Gastrocnemius medialis (tissue), 4 donors: ENCODE measurements at regions not wholly inside any gene's neighbourhood (a gene's known extent, or its start where the extent isn't known, plus 50 kb on each side); places are given as distances from the start of the nearest gene placed in this dataset.
"Not testable (repeated sequence)": the region's sequence is repeated elsewhere in the genome, so short reads cannot be mapped to it uniquely, and the experiment has no call there.

Experiments used
- ATAC-seq, 2 donors: fragments of 150-250 bp; one replicate each; pipeline ENCODE4 v1.9.1; 2016
- DNase-seq, 2 donors: peaks; one replicate each; pipeline ENCODE4 v3.0.0-alpha.2; 2019
- H3K27ac ChIP-seq, 4 donors: fragments of 200-600 bp; sonication (generic); 1 replicate in 1 of 4; 2 replicates in 3 of 4; pipeline ENCODE4 v1.5.1; 2016 to 2018; ENCODE audit warnings: mild to moderate bottlenecking in 2 of 4, moderate library complexity in 1 of 4
- H3K27me3 ChIP-seq, 3 donors: fragments of 200-600 bp; sonication (generic) in 2 of 3; 1 replicate in 1 of 3; 2 replicates in 2 of 3; pipeline versions ENCODE4 v1.5.1 to v1.6.0; 2016 to 2019; ENCODE audit warnings: mild to moderate bottlenecking in 1 of 3, moderate library complexity in 1 of 3
- H3K36me3 ChIP-seq, 2 donors: fragments of 200-600 bp; sonication (generic) in 1 of 2; one replicate each; pipeline ENCODE4 v1.5.1; 2017 to 2018
- H3K4me1 ChIP-seq, 2 donors: fragments of 200-600 bp; sonication (generic) in 1 of 2; one replicate each; pipeline ENCODE4 v1.5.1; 2016 to 2017; ENCODE audit warnings: mild to moderate bottlenecking in 2 of 2
- H3K4me3 ChIP-seq, 4 donors: fragments of 200-600 bp; sonication (generic) in 3 of 4; 1 replicate in 1 of 4; 2 replicates in 3 of 4; pipeline ENCODE4 v1.5.1; 2016 to 2019; ENCODE audit warnings: mild to moderate bottlenecking in 2 of 4
- H3K9me3 ChIP-seq, 3 donors: fragments of 200-600 bp; sonication (generic) in 2 of 3; 1 replicate in 1 of 3; 2 replicates in 2 of 3; pipeline ENCODE4 v1.5.1; 2016 to 2019
- CTCF ChIP-seq, 5 experiments: fragments of 450-650 bp in 3 of 5; fragments of 200-600 bp in 2 of 5; sonication (generic) in 2 of 5; IDR thresholded peaks in 4 of 5; conservative IDR thresholded peaks in 1 of 5; 1 replicate in 4 of 5; 2 replicates in 1 of 5; pipeline ENCODE4 v1.5.1; 2016 to 2019; ENCODE audit warnings: antibody characterized with exemption in 5 of 5, mild to moderate bottlenecking in 3 of 5, moderate library complexity in 3 of 5
- POLR2A ChIP-seq, 2 donors: fragments of 450-650 bp; IDR thresholded peaks; one replicate each; pipeline ENCODE4 v1.6.1; 2017; ENCODE audit warnings: antibody characterized with exemption in 2 of 2, mild to moderate bottlenecking in 2 of 2, moderate library complexity in 2 of 2
- in situ Hi-C, 4 donors: fragments of 200-750 bp; cut with MboI; loops; one replicate each; pipeline versions ENCODE4 v1.15.0 to v1.8.0; 2017; ENCODE audit warnings: low sequenced_read_pairs in 4 of 4
- intact Hi-C: fragments of 100-400 bp; cut with DNase I; formaldehyde crosslinking; loops from one replicate; pipeline ENCODE4 v1.15.1; 2023; ENCODE audit warnings: low total_unique reads

GRCh38 chr2:57696016-57696415 is 350.6 kb upstream of the VRK2 start:
- no peaks in the 10 kb centered on the region for H3K27me3 ChIP-seq
- no peaks in the 10 kb centered on the region for H3K36me3 ChIP-seq
- TF ChIP-seq POLR2A (IDR thresholded peaks at IDR 0.05) (no peak), CTCF (IDR thresholded peaks at IDR 0.05 in 4 of 5, conservative IDR thresholded peaks at IDR 0.05 in 1 of 5) (no peak)
- no peak overlapping the region for H3K4me3 ChIP-seq
- no peak overlapping the region for H3K27ac ChIP-seq
- no peak for DNase-seq
- no peak for ATAC-seq
- no peaks in the 10 kb centered on the region for H3K9me3 ChIP-seq
- in situ Hi-C loops (no loop called here), intact Hi-C loops (no loop called here)
- peaks cover 4 to 9% of the 10 kb centered on the region in 2 donors for H3K4me1 ChIP-seq

GRCh38 chr2:57698392-57698791 is 348.2 kb upstream of the VRK2 start:
- no peaks in the 10 kb centered on the region for H3K36me3 ChIP-seq
- no peak overlapping the region for H3K4me3 ChIP-seq
- in situ Hi-C loops (no loop called here), intact Hi-C loops (no loop called here)
- H3K27ac ChIP-seq = no peak overlapping the region
- H3K4me1 ChIP-seq = peaks cover under 1 to 1% of the 10 kb centered on the region in 2 donors
- no peak for ATAC-seq
- DNase-seq = no peak
- no peaks in the 10 kb centered on the region for H3K9me3 ChIP-seq
- no peaks in the 10 kb centered on the region for H3K27me3 ChIP-seq
- no peak for TF ChIP-seq CTCF (IDR thresholded peaks at IDR 0.05 in 4 of 5, conservative IDR thresholded peaks at IDR 0.05 in 1 of 5)
- TF ChIP-seq POLR2A (IDR thresholded peaks at IDR 0.05) = no peak

DNA sequence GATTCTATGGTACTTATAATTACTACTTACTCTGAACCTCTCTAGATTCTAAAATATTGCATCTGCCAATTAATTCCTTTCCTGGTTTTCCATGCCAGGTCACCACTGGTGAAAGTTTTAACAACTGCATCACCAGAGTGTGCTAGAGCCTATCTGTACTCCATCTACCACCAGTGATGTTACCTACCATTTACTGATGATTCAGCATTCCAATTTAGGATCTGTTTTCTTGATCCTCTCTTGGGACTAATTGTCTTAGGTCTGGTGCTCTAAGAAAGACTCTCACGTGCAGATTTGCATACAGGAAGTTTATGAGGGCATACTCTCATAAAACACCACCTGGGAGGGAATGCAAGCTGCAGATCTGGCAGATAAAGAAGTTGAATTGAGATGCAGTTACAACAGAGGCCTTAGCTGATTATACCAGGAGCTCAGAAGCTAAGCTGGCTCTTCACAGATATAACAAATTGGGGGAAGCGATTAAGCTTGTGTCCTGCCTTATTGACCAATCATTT is 347.6 kb upstream of the VRK2 start:
- Histone ChIP-seq H3K27ac (no peak overlapping the region), H3K4me1 (no peaks in the 10 kb centered on the region), H3K9me3 (no peaks in the 10 kb centered on the region), H3K27me3 (no peaks in the 10 kb centered on the region), H3K4me3 (no peak overlapping the region), H3K36me3 (no peaks in the 10 kb centered on the region)
- in situ Hi-C loops = no loop called here
- intact Hi-C loops = no loop called here
- TF ChIP-seq CTCF (IDR thresholded peaks at IDR 0.05 in 4 of 5, conservative IDR thresholded peaks at IDR 0.05 in 1 of 5) (no peak), POLR2A (IDR thresholded peaks at IDR 0.05) (no peak)
- ATAC-seq (no peak), DNase-seq (no peak)

- intact Hi-C loops = no loop called here
- DNase-seq (no peak), ATAC-seq (no peak)
- no peak overlapping the region for H3K27ac ChIP-seq
- H3K36me3 ChIP-seq = no peaks in the 10 kb centered on the region
- H3K4me1 ChIP-seq = no peaks in the 10 kb centered on the region
- in situ Hi-C loops = no loop called here
- no peak overlapping the region for H3K4me3 ChIP-seq
- no peak for TF ChIP-seq POLR2A (IDR thresholded peaks at IDR 0.05)
- TF ChIP-seq CTCF (IDR thresholded peaks at IDR 0.05 in 4 of 5, conservative IDR thresholded peaks at IDR 0.05 in 1 of 5) = no peak
- H3K9me3 ChIP-seq = no peaks in the 10 kb centered on the region
- no peaks in the 10 kb centered on the region for H3K27me3 ChIP-seq
Measured at GRCh38 chr2:57701391-57701791, 345.2 kb upstream of the VRK2 start.

GRCh38 chr2:57703407-57703806 is 343.2 kb upstream of the VRK2 start:
- ATAC-seq = no peak
- no peak overlapping the region for H3K4me3 ChIP-seq
- TF ChIP-seq POLR2A (IDR thresholded peaks at IDR 0.05) (no peak), CTCF (IDR thresholded peaks at IDR 0.05 in 4 of 5, conservative IDR thresholded peaks at IDR 0.05 in 1 of 5) (no peak)
- no peak overlapping the region for H3K27ac ChIP-seq
- H3K36me3 ChIP-seq = no peaks in the 10 kb centered on the region
- H3K4me1 ChIP-seq = no peaks in the 10 kb centered on the region
- DNase-seq = no peak
- intact Hi-C loops = no loop called here
- H3K27me3 ChIP-seq = no peaks in the 10 kb centered on the region
- no peaks in the 10 kb centered on the region for H3K9me3 ChIP-seq
- in situ Hi-C loops = no loop called here

DNA sequence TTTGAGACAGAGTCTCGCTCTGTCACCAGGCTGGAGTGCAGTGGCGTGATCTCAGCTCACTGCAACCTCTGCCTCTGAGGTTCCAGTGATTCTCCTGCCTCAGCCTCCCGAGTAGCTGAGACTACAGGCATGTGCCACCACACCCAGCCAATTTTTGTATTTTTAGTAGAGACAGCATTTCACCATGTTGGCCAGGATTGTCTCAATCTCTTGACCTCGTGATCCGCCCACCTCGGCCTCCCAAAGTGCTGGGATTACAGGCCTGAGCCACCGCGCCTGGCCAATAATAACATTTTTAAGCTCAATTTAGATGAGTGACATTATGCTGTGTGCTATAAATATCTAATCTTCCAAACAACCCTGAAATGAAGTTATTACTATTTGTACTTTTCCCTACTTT is 338.8 kb upstream of the VRK2 start:
- H3K27me3 ChIP-seq, H3K9me3 ChIP-seq, in situ Hi-C loops, H3K4me3 ChIP-seq, H3K36me3 ChIP-seq, DNase-seq, ATAC-seq, H3K4me1 ChIP-seq, H3K27ac ChIP-seq, intact Hi-C loops: not testable (repeated sequence)
